SH-SY5Y (cell line): ENCODE measurements at regions not wholly inside any gene's neighbourhood (a gene's known extent, or its start where the extent isn't known, plus 50 kb on each side); places are given as distances from the start of the nearest gene placed in this dataset.

Experiments
- GATA2 ChIP-seq: IDR thresholded peaks from 2 replicates; pipeline ENCODE4 v1.6.1; 2011; ENCODE audit warnings: mild to moderate bottlenecking, low read depth, low read length
- GATA3 ChIP-seq: IDR thresholded peaks from 2 replicates; pipeline ENCODE4 v1.6.1; 2011; ENCODE audit warnings: low read depth, mild to moderate bottlenecking, low read length, moderate library complexity

- no peak for TF ChIP-seq GATA2
- no peak for TF ChIP-seq GATA3
Observed at GRCh38 chr2:33782395-33783230, 183.5 kb upstream of the FAM98A start.

GRCh38 chr2:33777786-33778185, 178.7 kb upstream of the FAM98A start:
- no peak for TF ChIP-seq GATA2
- TF ChIP-seq GATA3, result no peak

GRCh38 chr2:33775306-33775705, 176.2 kb upstream of the FAM98A start:
- no peak for TF ChIP-seq GATA2
- no peak for TF ChIP-seq GATA3

GRCh38 chr2:33770023-33770422, 170.9 kb upstream of the FAM98A start:
- no peak for TF ChIP-seq GATA3
- TF ChIP-seq GATA2, result no peak

- TF ChIP-seq GATA2, result no peak
- no peak for TF ChIP-seq GATA3
Observed at GRCh38 chr2:33766175-33766574, 167.1 kb upstream of the FAM98A start.

- no peak for TF ChIP-seq GATA2
- no peak for TF ChIP-seq GATA3
Observed at GRCh38 chr2:33765122-33765521, 166.0 kb upstream of the FAM98A start.

GRCh38 chr2:33764551-33764950, 165.5 kb upstream of the FAM98A start:
- TF ChIP-seq GATA2 (no peak), GATA3 (no peak)

GRCh38 chr2:33763671-33764310, 164.7 kb upstream of the FAM98A start:
- no peak for TF ChIP-seq GATA2
- TF ChIP-seq GATA3, result no peak

- TF ChIP-seq GATA2, result no peak
- TF ChIP-seq GATA3, result no peak
Observed at GRCh38 chr2:33762636-33763035, 163.5 kb upstream of the FAM98A start.

- no peak for TF ChIP-seq GATA3
Observed at GRCh38 chr2:33746208-33746800, 147.2 kb upstream of the FAM98A start.

- TF ChIP-seq GATA2, result no peak
- TF ChIP-seq GATA3, result no peak
Observed at GRCh38 chr2:33735096-33735495, 136.0 kb upstream of the FAM98A start.

GRCh38 chr2:33730804-33731203, 131.7 kb upstream of the FAM98A start:
- no peak for TF ChIP-seq GATA2
- no peak for TF ChIP-seq GATA3

- TF ChIP-seq GATA3 (no peak), GATA2 (no peak)
Observed at GRCh38 chr2:33730193-33730592, 131.1 kb upstream of the FAM98A start.

GRCh38 chr2:33729353-33729752, 130.3 kb upstream of the FAM98A start:
- TF ChIP-seq GATA3, result no peak

GRCh38 chr2:33728106-33728505, 129.0 kb upstream of the FAM98A start:
- TF ChIP-seq GATA3 (no peak), GATA2 (no peak)
